ENCODE measurements at regions not wholly inside any gene's neighbourhood (a gene's known extent, or its start where the extent isn't known, plus 50 kb on each side); places are given as distances from the start of the nearest gene placed in this dataset.

DNA sequence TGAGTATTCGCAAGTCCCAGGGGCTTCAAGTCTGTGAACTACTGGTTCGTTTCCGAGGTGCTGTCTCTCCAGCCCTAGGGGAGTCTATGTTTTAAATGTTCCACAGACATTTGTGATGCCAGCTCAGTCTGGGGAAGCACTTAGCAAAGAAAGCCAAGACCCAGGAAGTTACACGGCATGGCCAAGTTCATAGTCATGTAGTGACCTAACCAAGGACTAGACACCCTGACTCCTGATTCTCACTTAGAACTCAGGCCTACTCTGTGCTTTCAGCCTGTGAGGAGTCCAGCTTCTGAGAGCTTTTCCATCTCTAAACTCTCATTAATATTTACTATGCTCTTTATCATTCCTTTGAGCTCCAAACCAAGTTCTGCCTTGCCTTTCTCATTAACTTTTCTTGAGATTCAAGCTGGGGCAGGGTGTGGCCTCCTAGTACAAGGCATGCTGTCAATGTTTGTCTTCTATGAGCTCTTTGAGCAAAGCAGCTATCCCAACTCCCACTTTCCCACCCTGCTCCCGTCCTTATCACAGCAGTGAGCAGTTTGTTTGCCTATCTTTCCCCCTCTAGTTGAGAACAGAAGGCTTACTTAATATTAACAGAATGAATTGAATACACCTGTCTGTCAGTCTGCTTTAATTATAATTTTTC lies 105.4 kb upstream of the FAM9C start:
- no peak overlapping the region for H3K4me3 ChIP-seq
- no peak for DNase-seq (ENCODE audit: low spot score)
- TF ChIP-seq, protein P1, sequence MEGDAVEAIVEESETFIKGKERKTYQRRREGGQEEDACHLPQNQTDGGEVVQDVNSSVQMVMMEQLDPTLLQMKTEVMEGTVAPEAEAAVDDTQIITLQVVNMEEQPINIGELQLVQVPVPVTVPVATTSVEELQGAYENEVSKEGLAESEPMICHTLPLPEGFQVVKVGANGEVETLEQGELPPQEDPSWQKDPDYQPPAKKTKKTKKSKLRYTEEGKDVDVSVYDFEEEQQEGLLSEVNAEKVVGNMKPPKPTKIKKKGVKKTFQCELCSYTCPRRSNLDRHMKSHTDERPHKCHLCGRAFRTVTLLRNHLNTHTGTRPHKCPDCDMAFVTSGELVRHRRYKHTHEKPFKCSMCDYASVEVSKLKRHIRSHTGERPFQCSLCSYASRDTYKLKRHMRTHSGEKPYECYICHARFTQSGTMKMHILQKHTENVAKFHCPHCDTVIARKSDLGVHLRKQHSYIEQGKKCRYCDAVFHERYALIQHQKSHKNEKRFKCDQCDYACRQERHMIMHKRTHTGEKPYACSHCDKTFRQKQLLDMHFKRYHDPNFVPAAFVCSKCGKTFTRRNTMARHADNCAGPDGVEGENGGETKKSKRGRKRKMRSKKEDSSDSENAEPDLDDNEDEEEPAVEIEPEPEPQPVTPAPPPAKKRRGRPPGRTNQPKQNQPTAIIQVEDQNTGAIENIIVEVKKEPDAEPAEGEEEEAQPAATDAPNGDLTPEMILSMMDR (IDR thresholded peaks at IDR 0.05) = no peak
- H3K27ac ChIP-seq = peak overlapping the region in 1 of 2 donors; percentile 30

DNA sequence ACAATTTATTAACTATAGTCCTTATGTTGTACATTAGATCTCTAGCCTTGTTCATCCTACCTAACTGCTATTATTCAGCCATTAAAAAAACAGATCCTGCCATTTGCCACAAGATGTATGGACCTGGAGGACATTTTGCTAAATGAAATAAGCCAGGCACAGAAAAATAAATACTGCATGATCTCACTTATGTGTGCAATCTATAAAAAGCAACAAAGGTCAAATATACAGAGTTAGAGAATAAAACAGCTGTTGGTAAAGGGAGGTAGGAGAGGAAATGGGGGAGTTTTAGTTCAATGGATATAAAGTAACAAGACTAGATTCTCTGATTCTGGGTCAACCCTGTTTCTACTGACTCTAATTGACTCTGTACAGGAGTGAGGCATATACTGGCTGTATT lies 103.3 kb upstream of the FAM9C start:
- no peak for DNase-seq (ENCODE audit: low spot score)
- no peak overlapping the region for H3K4me3 ChIP-seq
- no peak overlapping the region for H3K27ac ChIP-seq
- TF ChIP-seq, protein P1 (IDR thresholded peaks at IDR 0.05) = no peak

DNA sequence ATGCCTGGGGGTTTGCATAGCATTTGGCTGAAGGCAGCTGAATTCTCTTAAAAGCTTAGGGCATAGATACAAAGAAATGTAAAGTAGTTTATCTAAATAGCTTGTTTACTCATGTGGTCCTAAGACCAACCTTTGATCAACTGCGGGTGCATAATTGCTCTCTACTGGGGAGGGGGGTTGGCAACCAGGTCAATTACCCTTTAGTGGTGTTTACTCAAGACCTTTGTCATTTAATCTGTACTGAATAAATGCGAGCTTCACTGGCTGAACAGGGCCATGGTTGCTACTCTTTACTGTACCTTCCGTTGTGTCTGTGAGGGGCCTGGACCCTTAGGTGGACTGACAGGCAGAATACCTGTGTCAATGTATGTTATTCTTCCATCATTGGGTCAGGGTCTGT lies 102.7 kb upstream of the FAM9C start:
- TF ChIP-seq, protein P1 (IDR thresholded peaks at IDR 0.05) = no peak

DNA sequence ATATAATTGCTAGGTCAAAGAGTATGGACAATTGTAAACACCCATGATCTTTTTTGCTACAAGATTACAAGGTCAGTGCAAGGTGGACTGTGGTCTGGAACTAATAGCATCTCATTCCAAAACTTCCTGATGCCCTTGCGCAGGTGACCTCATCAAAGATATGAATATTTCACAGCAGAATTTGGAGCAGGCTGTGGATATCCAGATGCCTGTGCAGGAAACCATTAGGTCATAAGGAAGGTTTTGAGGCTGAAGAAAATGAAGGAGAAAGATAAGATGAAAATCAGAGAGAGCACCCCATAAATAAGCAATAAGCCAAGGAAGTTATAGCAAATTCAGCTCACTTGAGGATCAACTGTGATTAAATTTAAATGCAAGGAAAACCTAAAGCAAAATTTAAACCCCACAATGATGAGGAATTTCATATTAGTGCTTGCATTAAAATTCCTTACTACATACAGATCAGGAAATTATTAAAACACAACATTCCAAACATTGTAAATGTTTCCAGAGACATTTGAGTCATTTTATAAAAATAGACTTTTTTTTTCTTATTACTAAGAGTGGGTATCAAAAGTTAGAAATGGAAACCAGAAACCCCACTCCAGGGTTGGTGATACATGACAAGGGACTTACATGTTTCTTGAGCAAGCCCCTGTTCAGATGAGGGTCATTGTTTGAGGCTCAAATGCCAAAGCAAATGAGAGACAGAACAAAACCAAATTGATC lies 100.7 kb upstream of the FAM9C start:
- no peak for DNase-seq (ENCODE audit: low spot score)
- H3K27ac ChIP-seq = peak overlapping the region in 1 of 2 donors; percentile 28
- TF ChIP-seq, protein P1 (IDR thresholded peaks at IDR 0.05) = no peak
- H3K4me3 ChIP-seq = no peak overlapping the region

More for the DNA sequence above, 102.7 kb upstream of the FAM9C start:
- no peak for DNase-seq (ENCODE audit: low spot score)
- no peak overlapping the region for H3K27ac ChIP-seq
- H3K4me3 ChIP-seq = no peak overlapping the region

DNA sequence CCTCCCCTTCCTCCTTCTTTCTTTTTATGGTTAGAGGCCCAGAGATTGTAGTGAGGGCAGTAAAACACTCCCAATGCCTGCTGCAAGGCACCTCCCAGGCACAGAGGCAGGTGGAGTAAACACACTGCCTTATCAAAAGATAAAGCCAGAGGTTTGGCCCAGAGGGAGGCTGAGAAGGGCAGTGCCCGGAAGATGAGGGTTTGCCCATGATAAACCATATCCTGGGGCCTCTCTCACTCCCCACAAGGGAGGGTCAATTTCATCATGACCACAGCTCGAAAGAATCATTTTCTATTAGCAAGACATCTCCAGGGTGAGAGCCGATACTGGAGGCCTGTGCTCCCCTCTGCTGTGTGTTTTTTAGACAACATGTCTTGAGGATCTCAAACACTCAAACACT lies 98.5 kb upstream of the FAM9C start:
- DNase-seq (ENCODE audit: low spot score) = no peak
- TF ChIP-seq, protein P1 (IDR thresholded peaks at IDR 0.05) = no peak
- no peak overlapping the region for H3K4me3 ChIP-seq
- H3K27ac ChIP-seq = no peak overlapping the region

DNA sequence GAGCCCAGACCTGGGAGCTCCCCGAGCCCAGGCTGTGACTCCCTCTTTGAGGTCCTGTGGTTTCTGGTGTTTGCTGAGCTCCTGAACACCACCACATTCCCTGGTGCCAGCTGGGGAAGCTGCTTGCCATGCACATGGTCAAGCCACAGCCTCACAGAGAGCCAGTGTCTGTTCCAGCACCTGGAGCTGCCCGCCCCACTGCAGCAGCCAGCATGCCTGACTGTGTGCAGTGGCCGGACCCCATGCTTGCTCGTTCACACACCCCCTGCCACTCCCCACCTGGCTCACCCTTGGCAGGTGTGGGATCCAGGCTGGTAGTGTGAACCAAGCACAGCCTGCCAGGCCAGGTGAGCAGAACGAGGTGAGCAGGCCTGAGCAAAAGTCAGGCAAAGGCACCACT lies 95.6 kb upstream of the FAM9C start:
- TF ChIP-seq, protein P1 (IDR thresholded peaks at IDR 0.05) = no peak
- Histone ChIP-seq H3K27ac (no peak overlapping the region), H3K4me3 (no peak overlapping the region)
- no peak for DNase-seq (ENCODE audit: low spot score)

Measured in coronary artery (tissue), 2 donors.